Liver (tissue), 3 donors: ENCODE measurements at regions not wholly inside any gene's neighbourhood (a gene's known extent, or its start where the extent isn't known, plus 50 kb on each side); places are given as distances from the start of the nearest gene placed in this dataset.
"Not testable (repeated sequence)": the region's sequence is repeated elsewhere in the genome, so short reads cannot be mapped to it uniquely, and the experiment has no call there.

Experiments
- ATF3 ChIP-seq: IDR thresholded peaks from 2 replicates; pipeline ENCODE4 v1.6.1; 2016; ENCODE audit warnings: antibody characterized with exemption
- CTCF ChIP-seq: fragments of 150-350 bp; IDR thresholded peaks from 2 replicates; pipeline ENCODE4 v1.5.1; 2017; ENCODE audit warnings: improper control_type of control experiment, low read depth, low read length; ENCODE audit not compliant: missing input control
- FOXA1 ChIP-seq: IDR thresholded peaks from 2 replicates; pipeline ENCODE4 v1.6.1; 2016; ENCODE audit warnings: antibody characterized with exemption
- FOXA2 ChIP-seq: IDR thresholded peaks from 2 replicates; pipeline ENCODE4 v1.6.1; 2016; ENCODE audit warnings: antibody characterized with exemption
- GABPA ChIP-seq, 2 donors: IDR thresholded peaks in 1 of 2; conservative IDR thresholded peaks in 1 of 2; 2 replicates each; pipeline ENCODE4 v1.6.1; 2016; ENCODE audit warnings: antibody characterized with exemption in 2 of 2, mild to moderate bottlenecking in 1 of 2, moderate library complexity in 1 of 2
- RXRA ChIP-seq, 2 donors: IDR thresholded peaks; 2 replicates each; pipeline ENCODE4 v1.6.1; 2017 to 2018; ENCODE audit warnings: antibody characterized with exemption in 2 of 2, mild to moderate bottlenecking in 1 of 2
- SP1 ChIP-seq: IDR thresholded peaks from 2 replicates; pipeline ENCODE4 v1.6.1; 2018; ENCODE audit warnings: antibody characterized with exemption, mild to moderate bottlenecking
- YY1 ChIP-seq: IDR thresholded peaks from 2 replicates; pipeline ENCODE4 v1.6.1; 2016; ENCODE audit warnings: antibody characterized with exemption, mild to moderate bottlenecking
- ZBTB33 ChIP-seq: IDR thresholded peaks from 2 replicates; pipeline ENCODE4 v1.6.1; 2016; ENCODE audit warnings: antibody characterized with exemption
- donor health status: healthy.
- donor health status: healthy.

- TF ChIP-seq ZBTB33; SP1; RXRA (IDR thresholded peaks at IDR 0.05); CTCF; GABPA (IDR thresholded peaks at IDR 0.05 in 1 of 2, conservative IDR thresholded peaks at IDR 0.05 in 1 of 2); ATF3; FOXA2; YY1; FOXA1: not testable (repeated sequence)
Observed at GRCh38 chr12:76933392-76933791, 54.6 kb upstream of the CSRP2 start.
